Esophagus squamous epithelium (tissue), 5 donors: ENCODE measurements at regions not wholly inside any gene's neighbourhood (a gene's known extent, or its start where the extent isn't known, plus 50 kb on each side); places are given as distances from the start of the nearest gene placed in this dataset.

Experiments
- DNase-seq: peaks from one replicate; lab custom pipeline; 2025; lab: John Stamatoyannopoulos, UW
- H3K27ac ChIP-seq, 4 donors: fragments of 200-600 bp; sonication (generic); one replicate each; pipeline ENCODE4 v1.5.1; 2016 to 2019; ENCODE audit warnings: mild to moderate bottlenecking in 1 of 4
- H3K27me3 ChIP-seq, 4 donors: fragments of 200-600 bp; sonication (generic); 1 replicate in 3 of 4; 2 replicates in 1 of 4; pipeline versions ENCODE4 v1.5.1 to v1.6.0; 2017 to 2021; ENCODE audit warnings: antibody characterized with exemption in 1 of 4
- H3K36me3 ChIP-seq, 3 donors: fragments of 200-600 bp; sonication (generic); one replicate each; pipeline ENCODE4 v1.5.1; 2016 to 2019
- H3K4me1 ChIP-seq, 3 donors: fragments of 200-600 bp; sonication (generic); one replicate each; pipeline ENCODE4 v1.5.1; 2017 to 2019
- H3K4me3 ChIP-seq, 4 donors: fragments of 200-600 bp; sonication (generic); 1 replicate in 3 of 4; 2 replicates in 1 of 4; pipeline ENCODE4 v1.5.1; 2016 to 2019; ENCODE audit warnings: mild to moderate bottlenecking in 2 of 4, moderate library complexity in 1 of 4
- H3K9me3 ChIP-seq, 3 donors: fragments of 200-600 bp; sonication (generic); one replicate each; pipeline ENCODE4 v1.5.1; 2016 to 2019
- POLR2A ChIP-seq, 4 donors: fragments of 450-650 bp; IDR thresholded peaks; one replicate each; pipeline ENCODE4 v1.6.1; 2017; ENCODE audit warnings: antibody characterized with exemption in 4 of 4, mild to moderate bottlenecking in 4 of 4, moderate library complexity in 3 of 4
- WGBS, 2 donors: methylation state at CpG; one replicate each; pipeline ENCODE4 v1.1.5; 2018; 5-methylcytosine and 5-hydroxymethylcytosine counted together
- intact Hi-C: fragments of 100-400 bp; cut with DNase I; formaldehyde crosslinking; loops from one replicate; pipeline ENCODE4 v1.15.0; 2022
- TF ChIP-seq, protein P1 (sequence below), 6 experiments: fragments of 450-650 bp in 4 of 6; fragments of 200-600 bp in 2 of 6; sonication (generic) in 2 of 6; IDR thresholded peaks; one replicate each; pipeline ENCODE4 v1.5.1; 2016 to 2019; ENCODE audit warnings: antibody characterized with exemption in 6 of 6, mild to moderate bottlenecking in 4 of 6, moderate library complexity in 4 of 6
- donor health status: DM: yes; HTN: yes; CAD: no.

DNA sequence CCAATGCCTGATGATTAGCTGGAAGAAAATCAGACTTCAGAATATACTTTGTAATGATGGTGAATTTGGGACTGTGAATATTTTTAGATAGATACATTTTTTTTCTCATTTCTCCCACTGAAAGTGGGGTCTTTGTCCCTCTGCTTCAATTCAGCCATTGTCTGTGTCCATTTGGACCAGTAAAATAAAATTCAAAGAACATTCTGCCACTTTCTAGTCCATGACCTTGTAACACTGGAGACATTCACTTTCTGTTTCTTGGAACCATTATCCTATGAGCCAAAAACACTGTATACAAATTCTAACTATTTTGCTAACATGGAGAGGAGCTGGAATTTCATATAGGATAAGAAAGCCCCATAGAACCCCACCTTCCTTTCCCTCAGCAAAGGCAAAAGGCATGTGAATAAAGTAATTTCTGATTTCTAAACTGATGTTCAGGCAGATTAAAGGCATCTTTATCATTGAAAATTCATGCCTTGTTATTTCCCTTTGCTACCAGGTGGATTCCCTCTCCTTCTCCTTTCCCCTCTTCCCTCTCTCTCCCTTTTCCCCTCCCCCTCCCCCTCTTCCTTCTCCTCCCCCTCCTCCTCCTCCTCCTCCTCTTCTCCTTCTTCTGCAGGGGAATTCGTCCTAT is 2010.4 kb upstream of the LRRTM1 start:
- DNase-seq, result no peak
- H3K9me3 ChIP-seq, result no peaks in the 10 kb centered on the region
- no peaks in the 10 kb centered on the region for H3K27me3 ChIP-seq
- no peak overlapping the region for H3K27ac ChIP-seq
- H3K4me3 ChIP-seq, result no peak overlapping the region
- 13 to 39% methylated on average over 1 of the region's 1 CpG for WGBS, 2 donors
- no peaks in the 10 kb centered on the region for H3K4me1 ChIP-seq
- intact Hi-C loops, result no loop called here
- no peaks in the 10 kb centered on the region for H3K36me3 ChIP-seq
- TF ChIP-seq, protein P1, sequence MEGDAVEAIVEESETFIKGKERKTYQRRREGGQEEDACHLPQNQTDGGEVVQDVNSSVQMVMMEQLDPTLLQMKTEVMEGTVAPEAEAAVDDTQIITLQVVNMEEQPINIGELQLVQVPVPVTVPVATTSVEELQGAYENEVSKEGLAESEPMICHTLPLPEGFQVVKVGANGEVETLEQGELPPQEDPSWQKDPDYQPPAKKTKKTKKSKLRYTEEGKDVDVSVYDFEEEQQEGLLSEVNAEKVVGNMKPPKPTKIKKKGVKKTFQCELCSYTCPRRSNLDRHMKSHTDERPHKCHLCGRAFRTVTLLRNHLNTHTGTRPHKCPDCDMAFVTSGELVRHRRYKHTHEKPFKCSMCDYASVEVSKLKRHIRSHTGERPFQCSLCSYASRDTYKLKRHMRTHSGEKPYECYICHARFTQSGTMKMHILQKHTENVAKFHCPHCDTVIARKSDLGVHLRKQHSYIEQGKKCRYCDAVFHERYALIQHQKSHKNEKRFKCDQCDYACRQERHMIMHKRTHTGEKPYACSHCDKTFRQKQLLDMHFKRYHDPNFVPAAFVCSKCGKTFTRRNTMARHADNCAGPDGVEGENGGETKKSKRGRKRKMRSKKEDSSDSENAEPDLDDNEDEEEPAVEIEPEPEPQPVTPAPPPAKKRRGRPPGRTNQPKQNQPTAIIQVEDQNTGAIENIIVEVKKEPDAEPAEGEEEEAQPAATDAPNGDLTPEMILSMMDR (IDR thresholded peaks at IDR 0.05), result no peak
- no peak for TF ChIP-seq POLR2A (IDR thresholded peaks at IDR 0.05)

DNA sequence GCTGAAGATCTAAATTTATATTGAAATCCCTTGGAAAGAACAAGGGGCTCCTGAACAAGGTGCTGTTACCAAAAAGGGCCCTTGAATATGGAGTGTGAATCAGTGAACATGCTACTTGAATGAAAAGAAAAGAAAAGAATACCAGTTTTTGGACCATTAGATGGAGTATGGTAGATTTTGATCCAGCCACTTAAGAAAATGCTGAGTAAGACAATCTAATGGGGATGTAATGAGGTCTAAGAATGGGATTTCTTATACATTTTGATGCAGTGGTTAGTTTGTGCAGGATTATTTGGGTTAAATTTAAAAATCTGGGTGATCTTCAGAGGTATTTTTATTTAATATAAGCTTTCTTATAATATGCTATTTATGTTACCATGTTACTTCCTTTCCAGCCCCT is 2003.0 kb upstream of the LRRTM1 start:
- no peak overlapping the region for H3K27ac ChIP-seq
- no peak for DNase-seq
- H3K36me3 ChIP-seq, result no peaks in the 10 kb centered on the region
- no peak overlapping the region for H3K4me3 ChIP-seq
- no peaks in the 10 kb centered on the region for H3K9me3 ChIP-seq
- no peak for TF ChIP-seq POLR2A (IDR thresholded peaks at IDR 0.05)
- TF ChIP-seq, protein P1 (IDR thresholded peaks at IDR 0.05), result no peak
- intact Hi-C loops, result no loop called here
- no peaks in the 10 kb centered on the region for H3K4me1 ChIP-seq
- H3K27me3 ChIP-seq, result no peaks in the 10 kb centered on the region

DNA sequence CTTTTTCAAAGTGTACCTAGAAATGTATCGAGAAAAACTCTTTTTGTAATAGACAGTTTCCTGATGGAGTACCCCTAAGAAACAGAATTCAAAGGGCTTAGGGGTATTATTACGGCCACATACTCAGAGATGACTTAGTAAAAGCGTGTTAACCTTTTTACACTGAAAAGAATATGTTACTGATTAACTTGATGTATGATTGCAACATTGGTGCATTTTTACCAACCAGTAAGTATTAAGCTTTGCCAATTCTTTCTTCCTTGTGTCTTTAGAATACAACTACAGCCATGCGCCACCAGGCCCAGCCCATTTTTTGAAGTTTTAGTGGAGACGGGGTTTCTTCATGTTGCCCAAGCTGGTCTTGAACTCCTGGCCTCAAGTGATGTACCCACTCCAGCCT is 1997.0 kb upstream of the LRRTM1 start:
- Histone ChIP-seq H3K27ac (no peak overlapping the region), H3K9me3 (peaks cover 0 to 12% (median 6%) of the 10 kb centered on the region in 3 donors), H3K27me3 (no peaks in the 10 kb centered on the region), H3K4me1 (no peaks in the 10 kb centered on the region), H3K4me3 (no peak overlapping the region), H3K36me3 (no peaks in the 10 kb centered on the region)
- TF ChIP-seq, protein P1 (IDR thresholded peaks at IDR 0.05), result no peak
- no peak for TF ChIP-seq POLR2A (IDR thresholded peaks at IDR 0.05)
- 73 to 78% methylated on average over 5 of the region's 5 CpGs for WGBS, 2 donors
- no peak for DNase-seq
- intact Hi-C loops, result no loop called here

DNA sequence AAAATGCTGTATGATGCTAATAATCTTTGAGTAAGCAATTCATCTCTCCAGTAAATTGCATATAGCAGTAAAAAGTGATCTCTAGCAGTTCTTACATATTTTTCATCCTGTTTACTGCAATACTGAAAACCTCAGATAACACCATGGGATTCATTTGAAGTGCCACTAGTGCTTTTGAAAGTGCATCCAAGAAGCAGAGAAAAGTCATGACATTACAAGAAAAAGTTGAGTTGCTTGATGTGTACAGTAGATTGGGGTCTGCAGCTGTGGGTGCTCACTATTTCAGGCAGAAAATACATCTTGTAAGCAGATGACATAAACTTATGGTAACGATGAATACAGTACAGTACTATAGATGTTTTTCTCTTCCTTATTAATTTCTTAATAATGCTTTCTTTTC is 1984.9 kb upstream of the LRRTM1 start:
- Histone ChIP-seq H3K9me3 (no peaks in the 10 kb centered on the region), H3K27ac (no peak overlapping the region), H3K4me1 (no peaks in the 10 kb centered on the region), H3K36me3 (no peaks in the 10 kb centered on the region), H3K27me3 (no peaks in the 10 kb centered on the region), H3K4me3 (no peak overlapping the region)
- TF ChIP-seq POLR2A (IDR thresholded peaks at IDR 0.05), result no peak
- TF ChIP-seq, protein P1 (IDR thresholded peaks at IDR 0.05), result no peak
- intact Hi-C loops, result no loop called here
- DNase-seq, result no peak
- WGBS, 2 donors, result 61 to 68% methylated on average over 1 of the region's 1 CpG

DNA sequence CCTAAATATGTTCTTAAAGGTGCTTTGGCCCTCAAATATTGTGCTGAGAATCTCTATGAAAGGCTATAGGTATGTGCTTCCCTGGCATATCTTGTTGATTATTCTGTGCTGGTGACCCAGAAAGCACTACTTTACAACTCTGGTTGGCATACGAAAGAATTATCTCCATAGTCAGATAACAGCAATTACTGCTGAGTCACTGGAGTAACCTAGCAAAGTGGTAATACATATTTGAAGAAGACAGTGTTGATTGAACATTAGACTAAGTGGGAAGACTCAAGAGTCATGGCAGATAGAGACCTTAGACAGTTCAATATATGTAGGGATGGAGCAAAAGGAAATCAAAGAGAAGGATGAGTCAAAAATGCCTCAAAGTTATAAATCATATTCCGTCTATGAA is 1978.5 kb upstream of the LRRTM1 start:
- Histone ChIP-seq H3K9me3 (no peaks in the 10 kb centered on the region), H3K27me3 (no peaks in the 10 kb centered on the region), H3K4me3 (no peak overlapping the region), H3K4me1 (no peaks in the 10 kb centered on the region), H3K36me3 (no peaks in the 10 kb centered on the region), H3K27ac (no peak overlapping the region)
- no peak for DNase-seq
- WGBS, 2 donors, result 79 to 82% methylated on average over 2 of the region's 2 CpGs
- intact Hi-C loops, result no loop called here
- TF ChIP-seq, protein P1 (IDR thresholded peaks at IDR 0.05), result no peak
- TF ChIP-seq POLR2A (IDR thresholded peaks at IDR 0.05), result no peak
